Activated CD4-positive, CD25-positive, alpha-beta regulatory T cell treated with anti-CD3 and anti-CD28 coated beads, Interleukin-2, amount 50 U/mL, for 24 hours (primary cell): ENCODE measurements at regions not wholly inside any gene's neighbourhood (a gene's known extent, or its start where the extent isn't known, plus 50 kb on each side); places are given as distances from the start of the nearest gene placed in this dataset.

ENCODE experiments used
- ATAC-seq, 2 donors: fragments of 150-1000 bp; cut with Tn5 transposase; one replicate each; pipeline ENCODE4 v1.10.0; 2021; ENCODE audit warnings: mild to moderate bottlenecking in 1 of 2, moderate library complexity in 1 of 2

DNA sequence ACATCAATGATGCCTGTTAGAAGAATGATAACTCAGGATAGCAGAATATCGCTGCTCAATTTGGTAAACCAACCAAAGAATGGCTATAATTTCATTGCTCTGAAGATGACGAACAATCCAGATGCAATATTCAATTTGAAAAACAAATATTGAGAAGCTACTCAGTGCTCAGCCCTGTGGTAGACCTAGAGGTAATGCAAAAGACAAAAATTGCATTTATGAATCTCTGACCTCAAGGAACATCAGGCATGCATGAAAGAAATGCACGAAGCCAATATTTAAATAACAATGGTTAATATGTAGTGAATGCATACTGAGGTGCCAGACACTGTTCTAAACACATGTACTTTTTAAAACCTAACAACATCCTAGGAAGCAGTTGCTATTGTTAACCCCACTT, 298.6 kb upstream of the TMTC1 start:
- ATAC-seq, result no peak

DNA sequence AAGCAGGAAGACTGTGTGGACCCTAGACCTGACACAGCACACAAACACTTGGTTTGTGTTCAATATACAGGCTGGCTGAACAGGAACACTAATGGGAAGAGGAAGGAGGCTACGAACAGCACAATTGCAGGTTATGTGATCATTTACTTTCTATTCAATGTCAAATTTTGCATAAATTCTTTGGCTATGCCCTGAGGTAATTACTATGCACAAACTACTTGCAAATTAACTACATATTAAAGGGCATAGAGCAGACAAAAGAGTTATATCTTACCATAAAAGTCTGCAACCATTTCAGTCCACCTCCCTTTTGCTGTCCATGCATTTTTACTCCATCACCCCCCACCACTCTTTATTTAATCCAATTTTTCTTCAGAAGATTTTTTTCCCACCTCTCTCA, 291.2 kb upstream of the TMTC1 start:
- no peak for ATAC-seq

DNA sequence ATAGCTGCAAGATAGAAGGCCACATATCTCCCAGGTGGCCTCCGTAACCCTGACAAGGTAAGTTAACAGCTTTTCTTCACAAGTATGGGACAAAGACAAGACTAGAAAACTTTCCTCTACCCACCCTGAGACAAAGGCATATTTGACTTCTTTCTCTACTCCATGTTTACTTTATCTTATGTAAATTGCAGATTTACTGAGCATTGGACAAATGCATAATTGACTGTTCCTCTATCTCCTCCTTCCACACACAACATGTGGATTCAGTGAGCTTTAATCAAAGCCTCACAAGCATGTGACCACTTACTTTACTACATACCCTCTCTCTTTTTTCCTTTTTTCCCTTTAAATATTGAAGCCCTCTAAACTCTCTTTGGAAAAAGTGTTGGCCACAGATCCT, 289.1 kb upstream of the TMTC1 start:
- ATAC-seq, result no peak

DNA sequence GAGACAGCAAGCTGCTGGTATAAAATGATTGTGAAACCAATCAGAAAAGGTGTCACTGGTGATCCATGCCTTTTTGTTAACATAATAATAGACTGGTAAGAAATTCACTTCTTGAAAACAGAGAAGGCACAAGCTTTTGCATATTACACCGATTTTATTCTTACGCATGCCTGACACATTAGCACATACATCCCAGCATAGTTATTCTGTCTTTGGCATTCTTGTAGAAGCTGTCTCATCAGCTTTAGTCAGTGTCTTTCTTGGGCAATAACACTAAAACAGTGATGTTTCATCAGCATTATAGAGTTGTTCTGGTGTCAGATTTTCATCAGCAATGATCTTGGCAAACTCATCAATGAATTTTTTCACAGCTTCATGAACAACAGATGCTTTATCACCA, 283.4 kb upstream of the TMTC1 start:
- ATAC-seq, result no peak

DNA sequence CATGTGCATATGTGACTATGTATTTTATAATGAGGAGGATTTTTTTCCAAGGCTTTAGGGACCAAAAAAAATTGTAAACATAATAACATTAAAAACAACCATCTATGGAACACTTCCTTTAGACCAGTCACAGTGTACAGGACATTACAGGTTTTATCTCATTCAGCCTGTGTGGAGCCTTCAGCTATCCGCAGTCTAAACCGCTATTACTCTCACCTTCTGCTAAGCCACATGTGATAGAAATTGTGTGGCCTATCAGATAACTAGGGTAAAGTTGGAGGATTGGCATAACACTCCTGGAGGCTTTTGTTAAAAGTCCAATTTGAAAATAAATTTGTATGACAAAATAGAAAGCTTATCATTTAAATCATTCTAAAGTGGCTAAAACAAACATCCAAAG, 281.2 kb upstream of the TMTC1 start:
- ATAC-seq, result no peak

DNA sequence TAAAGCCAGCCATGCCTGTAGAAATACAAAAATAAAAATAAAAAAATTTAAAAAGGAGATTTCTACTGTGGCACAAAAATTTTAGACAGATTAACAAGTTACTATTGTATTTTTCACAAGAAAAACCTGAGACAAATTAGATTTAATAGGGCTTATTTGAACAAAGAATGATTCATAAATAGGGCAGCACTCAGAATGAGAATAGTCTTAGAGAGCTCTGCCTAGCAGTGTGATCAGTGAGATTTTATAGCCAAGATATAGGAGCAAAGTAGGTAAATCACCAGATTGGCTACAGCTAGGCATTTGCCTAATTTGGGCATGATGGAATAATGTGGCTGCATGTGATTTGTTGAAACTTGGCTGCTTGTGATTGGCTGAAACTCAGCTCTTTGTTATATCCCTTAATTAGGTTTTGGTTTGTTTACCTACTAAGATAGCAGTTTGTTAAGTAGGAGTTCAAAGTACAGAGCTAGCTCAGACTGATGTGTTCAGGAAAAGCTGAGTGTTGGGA, 279.7 kb upstream of the TMTC1 start:
- ATAC-seq, result no peak

DNA sequence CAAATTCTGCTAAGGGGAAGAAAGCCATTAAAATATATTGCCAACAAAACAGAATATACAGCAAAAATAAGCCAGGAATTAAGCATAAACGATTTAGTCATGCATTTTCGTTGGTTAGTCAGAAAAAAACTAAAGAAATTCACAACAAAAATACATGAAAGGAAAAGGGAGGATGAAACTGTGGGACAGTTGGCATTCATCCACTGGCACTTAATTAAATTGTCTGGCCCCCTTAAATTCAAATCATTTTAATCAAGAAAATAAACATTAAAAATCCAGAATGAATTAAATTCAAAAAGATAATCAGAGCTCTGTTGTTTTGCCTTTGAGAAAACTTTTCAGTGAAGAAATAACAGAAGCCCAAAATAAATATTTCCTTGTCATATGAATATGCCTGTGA, 264.6 kb upstream of the TMTC1 start:
- ATAC-seq, result no peak

DNA sequence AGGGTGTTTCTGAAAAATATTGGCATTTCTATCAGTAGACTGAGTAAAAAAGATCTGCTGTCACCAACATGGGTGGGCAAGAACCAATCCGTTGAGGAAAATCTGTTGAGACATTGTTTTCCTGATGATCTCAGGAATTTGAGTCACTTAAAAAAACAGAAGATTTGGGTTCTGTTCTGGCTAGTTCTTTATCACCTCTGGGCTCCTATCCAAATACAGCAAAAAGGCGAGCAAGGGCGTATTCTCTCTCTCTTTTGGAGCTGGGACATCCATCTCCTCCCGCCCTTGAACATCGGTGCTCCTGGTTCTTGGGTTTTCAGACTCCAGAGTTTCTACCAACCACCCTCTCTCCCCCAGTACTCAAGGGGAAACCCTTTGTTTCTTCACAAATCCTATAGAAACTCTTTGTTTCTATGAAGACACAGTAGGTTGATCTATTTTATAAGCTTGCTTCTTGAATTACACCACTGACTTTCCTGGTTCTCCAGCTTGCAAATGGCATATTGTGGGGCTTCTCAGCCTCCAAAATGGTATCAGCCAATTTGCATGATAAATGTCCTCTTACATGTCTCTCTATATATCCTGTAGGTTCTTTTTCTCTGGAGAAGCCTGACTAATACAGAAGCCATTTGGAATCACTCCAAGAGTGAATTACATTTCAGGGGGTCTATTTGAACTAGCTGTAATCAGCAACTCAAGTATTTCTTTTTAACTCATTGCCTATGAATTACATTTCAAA, 263.9 kb upstream of the TMTC1 start:
- no peak for ATAC-seq

DNA sequence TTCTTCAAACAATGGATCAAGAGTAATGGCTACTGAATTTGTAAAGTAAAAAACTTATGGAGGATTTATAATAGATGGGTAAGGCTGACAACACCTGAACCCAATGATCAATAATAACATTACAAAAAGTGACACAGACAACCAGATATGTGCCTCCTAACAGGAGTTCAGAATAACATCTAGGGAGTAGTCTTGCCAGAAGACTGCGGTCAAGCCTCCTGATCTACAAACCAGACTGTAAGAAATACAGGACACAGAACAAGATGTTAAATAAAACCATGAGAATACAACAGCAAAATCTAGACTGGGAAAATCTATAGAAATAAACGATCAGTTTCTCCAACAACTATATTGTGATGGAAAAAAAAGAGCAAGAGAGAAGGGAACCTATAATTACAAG, 262.6 kb upstream of the TMTC1 start:
- ATAC-seq, result no peak

DNA sequence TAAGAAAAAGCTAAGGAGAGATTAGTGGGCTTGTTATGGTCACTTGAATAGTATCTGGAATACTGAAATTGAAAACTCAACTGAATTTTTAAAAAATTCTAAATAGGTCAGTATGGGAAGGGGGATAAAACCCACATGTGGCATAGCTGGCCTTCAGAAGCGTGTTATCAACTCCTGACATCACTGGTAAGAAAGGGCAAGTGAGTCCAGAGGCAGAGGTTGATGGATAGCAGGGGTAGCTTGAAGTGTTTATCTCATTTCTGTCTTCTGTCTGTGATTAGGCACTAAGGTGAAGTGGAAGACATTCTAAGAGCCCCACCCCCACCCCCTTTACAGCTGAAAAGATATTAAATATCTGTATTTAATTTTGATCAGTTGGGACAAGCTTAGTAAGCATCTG, 261.4 kb upstream of the TMTC1 start:
- no peak for ATAC-seq

DNA sequence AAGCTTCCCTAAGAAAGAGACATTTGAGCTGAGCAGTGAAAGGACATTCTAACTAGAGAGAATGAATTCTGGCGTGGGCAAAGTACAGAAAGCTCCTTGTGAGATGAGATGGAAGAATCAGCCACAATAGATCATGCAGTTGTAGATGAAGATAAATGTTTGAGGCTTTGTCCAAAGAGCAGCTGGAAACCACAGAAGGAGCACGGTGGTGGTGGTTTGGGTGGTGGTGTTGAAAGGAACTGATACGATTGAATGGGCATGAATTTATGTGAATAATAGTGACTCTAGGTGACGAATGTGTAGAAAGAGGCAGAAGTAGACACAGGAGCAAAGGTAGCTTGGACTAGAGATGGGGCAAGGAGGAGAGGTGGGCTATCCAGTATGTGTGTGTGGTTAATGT, 260.5 kb upstream of the TMTC1 start:
- ATAC-seq, result no peak

DNA sequence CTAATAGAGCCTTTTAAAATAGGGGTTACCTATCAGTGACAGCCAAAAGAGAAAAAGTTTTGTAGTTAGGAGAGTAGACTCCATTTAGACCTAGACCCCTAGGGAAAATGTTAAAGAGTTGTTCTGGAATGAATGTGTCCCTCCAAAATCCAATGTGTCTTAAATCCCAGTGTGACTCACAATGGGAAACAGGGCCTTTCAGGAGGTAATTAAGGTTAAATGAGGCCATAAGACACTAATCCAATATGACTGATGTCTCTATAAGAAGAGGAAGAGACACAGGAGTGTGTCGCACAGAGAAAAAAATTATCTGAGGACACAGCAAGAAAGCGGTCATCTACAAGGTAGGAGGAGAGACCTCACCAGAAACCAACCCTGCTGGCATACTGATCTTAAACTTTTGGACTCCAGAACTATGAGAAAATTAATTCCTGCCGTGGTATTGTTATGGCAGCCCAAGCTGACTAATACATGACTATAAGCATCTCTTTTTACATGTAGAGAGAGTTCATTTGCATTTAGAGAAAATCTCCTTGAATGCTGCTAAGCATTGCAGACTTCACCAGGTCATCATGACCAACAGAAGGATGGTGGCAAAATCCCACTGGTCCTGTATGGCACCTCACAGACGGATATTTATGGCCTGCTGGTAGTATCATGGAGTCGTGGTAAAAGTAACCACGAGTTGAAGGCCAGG, 259.6 kb upstream of the TMTC1 start:
- ATAC-seq, result no peak

DNA sequence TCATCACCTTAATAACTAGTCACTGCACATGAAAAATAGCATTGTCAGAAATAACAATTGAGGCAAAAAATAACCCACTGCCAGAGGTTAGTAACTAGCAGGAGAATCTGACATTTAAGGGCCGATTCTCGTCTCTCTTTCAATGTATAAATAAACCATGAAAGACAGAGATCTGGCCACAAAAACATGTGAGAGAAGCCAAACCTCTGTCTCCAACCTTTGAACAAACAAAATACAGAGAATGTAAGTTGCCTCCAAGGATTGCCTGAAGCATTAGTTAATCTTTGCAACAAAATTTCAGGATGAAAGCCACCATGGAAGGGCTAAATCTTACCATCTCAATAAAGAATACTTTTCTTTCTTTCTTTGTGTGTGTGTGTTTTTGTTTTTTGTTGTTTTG, 257.4 kb upstream of the TMTC1 start:
- ATAC-seq, result no peak

DNA sequence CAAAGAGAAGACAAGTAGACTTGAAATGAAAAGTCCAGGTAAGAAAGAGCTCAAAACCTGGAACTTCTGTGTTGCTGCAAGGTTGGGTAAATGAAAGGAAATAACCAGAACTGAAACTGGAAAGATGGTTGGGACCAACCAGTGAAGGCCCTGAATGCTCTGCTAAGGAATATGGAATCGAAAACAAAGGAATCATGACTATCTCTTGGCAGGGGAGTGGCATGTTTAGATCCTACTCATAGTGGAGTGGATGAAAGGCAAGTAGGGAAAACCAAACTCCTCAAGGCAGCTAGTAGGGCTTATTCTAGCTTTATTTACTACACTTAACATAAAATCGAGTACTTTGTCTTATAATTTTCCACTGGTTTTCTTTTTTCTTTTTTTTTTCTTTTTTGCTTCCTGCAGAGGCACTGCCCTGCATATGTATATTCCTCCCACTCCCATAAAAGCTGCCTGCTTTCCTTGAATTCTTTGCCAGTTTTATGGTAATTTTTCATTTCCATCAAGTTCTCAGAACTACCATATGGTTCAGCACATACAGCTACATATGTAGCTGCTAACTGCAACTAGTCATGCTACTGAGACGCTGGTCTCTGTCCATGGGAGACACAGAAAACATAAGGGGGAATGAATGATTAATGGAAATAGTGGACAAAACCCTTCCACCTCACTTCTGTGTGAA, 247.1 kb upstream of the TMTC1 start:
- no peak for ATAC-seq

DNA sequence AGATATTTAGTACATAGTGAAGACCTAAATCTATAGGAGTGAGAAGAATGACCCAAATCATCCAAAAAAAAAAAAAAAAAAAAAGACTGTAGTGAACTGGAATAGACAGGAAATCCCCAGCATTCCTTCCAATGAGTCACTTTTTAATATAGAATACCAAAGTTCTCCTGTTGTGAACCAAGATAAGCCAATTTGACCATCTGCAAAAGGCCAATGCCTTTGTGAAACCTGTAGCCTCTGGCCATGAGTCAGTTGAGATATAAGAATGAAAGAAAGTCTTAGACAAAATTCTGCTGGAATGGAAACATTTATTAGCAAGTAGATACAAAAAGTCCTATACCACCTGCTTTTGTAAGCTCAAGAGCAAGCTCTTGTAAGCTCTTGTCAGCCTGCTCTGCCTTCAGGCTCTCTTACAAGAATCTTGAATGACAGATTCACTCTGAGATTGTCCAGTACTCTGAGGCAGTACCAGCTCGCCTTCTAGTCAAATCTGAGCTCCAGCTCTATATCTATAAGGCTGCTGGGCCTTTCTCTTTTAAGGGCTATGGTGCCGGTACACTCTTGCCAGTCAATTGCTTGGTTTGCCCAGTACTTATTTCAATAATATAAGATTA, 243.0 kb upstream of the TMTC1 start:
- ATAC-seq, result no peak

DNA sequence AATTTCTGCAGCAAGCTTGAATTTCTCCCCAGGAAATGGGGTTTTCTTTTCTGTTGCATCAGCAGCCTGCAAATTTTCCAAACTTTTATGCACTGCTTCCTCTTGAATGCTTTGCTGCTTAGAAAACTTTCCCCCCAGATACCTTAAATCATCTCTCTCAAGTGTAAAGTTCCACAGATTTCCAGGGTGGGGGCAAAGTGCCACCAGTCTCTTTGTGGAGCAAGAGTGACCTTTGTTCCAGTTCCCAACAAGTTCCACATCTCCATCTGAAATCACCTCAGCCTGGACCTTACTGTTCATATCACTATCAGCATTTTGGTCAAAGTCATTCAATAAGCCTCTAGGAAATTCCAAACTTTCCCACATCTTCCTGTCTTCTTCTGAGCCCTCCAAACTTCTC, 241.6 kb upstream of the TMTC1 start:
- no peak for ATAC-seq

DNA sequence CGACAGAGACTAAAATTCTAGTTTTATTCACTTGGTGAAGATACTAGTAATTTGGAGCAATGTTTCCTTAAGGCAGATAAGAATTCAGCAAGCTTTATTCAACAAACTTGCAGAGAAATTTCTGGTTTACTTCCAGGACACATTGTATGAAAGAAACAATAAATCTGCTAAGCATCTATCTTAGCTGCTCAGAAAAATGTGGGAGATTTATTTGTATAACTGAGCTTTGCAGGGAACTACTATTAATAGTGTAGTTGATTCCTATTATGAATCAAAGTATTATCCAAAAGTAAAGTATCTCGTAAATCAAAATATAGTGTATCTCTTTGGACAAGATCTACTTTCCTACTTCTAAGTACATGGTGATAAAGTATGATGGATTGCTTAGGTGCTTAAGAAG, 239.4 kb upstream of the TMTC1 start:
- no peak for ATAC-seq

DNA sequence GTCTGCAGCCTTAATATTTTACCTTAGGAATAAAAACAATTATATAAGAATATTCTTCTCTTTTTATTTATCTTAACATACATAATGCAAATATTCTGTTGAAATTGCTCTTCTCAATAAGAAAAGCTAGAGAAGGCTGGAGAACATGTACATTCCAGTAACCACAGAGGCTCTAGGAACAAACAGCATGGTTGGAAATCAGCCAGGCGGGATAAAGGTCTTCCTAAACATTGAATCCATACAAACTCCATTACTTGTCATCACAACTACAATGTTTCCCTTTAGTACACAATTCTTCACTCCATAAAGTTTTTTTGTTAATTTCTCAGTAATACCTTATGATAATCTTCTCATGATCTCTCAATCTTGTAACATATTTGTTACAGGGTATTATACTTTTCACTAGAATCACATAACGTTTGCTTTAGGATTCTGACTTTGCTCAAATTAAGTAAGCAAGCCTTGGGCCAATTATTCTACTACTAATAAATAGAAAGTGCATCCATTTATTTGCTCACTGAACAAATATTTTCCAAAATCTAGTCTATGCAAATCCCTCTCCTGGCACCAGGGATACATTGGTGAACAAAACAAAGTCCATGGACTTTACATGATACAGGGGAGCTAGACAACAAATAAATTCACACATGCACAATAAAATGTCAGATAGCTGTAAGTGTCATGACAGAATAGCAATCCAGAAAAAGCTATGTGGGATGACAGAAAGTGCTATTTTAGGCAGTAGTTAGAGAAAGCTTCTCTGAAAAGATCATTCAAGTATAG, 237.5 kb upstream of the TMTC1 start:
- no peak for ATAC-seq

DNA sequence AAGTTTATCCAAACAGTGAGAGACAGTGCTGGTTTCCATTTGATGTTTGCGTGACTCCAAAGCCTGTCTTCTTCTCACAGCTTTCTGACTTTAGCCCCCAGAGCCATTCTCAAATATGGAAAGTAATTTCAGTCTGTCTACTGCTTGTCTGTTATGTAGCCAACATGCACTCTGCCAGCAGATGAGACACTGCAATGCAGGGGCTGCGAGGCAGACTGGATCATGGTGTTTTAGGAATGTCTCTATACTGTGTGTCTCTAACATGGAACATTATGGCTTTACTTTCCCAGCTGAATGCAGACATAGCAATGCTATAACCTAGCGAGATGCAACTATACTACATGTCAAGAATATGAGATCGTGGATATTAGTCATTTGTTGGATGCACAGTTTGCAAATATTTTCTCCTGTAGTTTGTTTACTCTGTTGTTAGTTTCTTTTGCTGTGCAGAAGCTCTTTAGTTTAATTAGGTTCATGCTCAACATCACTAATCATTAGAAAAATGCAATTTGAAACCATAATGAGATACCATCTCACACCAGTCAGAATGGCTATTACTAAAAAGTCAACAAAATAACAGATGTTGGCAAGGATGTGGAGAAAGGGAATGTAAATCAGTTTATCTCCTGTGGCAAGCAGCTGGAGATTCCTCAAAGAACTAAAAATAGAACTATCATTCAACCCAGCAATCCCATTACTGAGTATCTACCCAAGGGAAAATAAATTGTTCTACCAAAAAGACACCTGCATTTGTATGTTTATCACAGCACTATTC, 235.8 kb upstream of the TMTC1 start:
- ATAC-seq, result no peak

DNA sequence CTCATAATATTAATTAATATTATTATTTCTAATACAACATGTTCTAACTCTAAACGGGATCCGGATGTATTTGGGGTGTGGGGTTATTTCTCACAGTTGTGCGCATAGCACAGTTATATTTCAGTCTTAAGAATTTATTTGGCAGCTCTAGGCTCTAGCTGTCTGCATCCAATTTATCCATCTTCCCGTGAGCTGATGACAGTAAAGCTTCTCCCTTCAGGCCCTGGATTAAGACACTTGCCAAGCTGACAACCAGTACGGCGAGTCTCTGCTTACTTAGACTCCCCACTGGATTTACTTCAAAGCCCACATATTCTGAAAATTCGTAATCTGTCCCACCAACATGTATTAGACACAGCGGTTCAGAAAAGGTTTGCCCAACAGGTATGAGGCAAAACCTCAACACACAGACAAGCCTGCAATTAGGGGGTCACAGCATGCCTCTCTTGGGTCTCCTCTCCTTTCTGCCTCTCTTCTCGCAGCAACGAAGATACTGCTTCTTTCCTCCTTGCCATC, 232.9 kb upstream of the TMTC1 start:
- no peak for ATAC-seq

DNA sequence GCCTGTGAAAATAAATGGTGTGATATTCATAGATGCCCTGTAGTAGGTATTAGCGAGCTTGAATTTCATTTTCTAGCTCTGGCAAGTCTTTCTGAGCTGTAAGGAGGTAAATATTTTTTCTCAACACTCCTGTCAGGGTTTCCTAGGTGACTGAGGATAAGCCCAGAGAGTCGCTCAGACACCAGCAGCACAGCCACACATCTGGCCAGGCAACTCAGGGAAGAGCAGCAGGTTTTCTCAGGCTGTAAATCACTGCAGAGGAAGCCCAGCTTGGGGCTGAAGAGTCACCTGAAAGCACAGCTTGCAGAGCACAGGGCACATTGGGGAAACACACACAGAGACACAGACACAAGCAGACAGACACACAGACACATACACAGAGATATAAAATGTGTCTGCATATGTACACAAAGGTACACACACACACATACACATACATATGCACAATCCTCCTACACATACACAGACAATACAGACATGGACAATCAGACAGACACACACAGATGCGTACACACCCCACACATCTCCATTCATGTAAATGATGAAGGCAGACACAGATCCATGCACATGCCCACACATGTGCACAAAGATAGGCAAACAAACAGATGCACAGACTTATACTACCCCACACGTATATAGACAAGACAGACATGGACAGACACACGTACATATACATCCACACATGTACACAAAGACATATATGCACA, 232.0 kb upstream of the TMTC1 start:
- ATAC-seq, result no peak
